Activated CD4-positive, CD25-positive, alpha-beta regulatory T cell treated with anti-CD3 and anti-CD28 coated beads, Interleukin-2, amount 50 U/mL, for 16 hours (primary cell): ENCODE measurements at regions not wholly inside any gene's neighbourhood (a gene's known extent, or its start where the extent isn't known, plus 50 kb on each side); places are given as distances from the start of the nearest gene placed in this dataset.
"Not testable (repeated sequence)": the region's sequence is repeated elsewhere in the genome, so short reads cannot be mapped to it uniquely, and the experiment has no call there.

ENCODE experiments used
- DNase-seq: peaks from one replicate; pipeline ENCODE4 v3.0.0-alpha.2; 2020; ENCODE audit warnings: low read depth, low spot score

DNA sequence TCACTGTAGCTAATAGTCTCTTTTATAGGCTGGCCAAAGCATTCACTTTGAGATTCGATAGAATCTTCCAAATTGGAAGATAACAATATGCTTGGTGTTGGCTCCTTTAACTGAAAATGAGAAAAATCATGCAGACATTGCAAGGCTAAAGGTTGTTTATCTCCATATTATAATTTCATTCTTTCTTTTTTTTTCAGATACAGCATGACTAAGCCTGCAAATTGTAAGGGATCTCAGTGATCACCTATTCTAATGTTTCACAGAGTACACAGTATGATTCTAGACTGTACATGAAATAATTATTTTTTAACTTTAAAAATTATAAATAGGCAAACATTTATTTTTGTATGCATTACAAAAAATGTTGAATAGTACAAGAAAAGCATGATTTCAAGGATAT is 451.7 kb upstream of the DDI1 start:
- DNase-seq = no peak

DNA sequence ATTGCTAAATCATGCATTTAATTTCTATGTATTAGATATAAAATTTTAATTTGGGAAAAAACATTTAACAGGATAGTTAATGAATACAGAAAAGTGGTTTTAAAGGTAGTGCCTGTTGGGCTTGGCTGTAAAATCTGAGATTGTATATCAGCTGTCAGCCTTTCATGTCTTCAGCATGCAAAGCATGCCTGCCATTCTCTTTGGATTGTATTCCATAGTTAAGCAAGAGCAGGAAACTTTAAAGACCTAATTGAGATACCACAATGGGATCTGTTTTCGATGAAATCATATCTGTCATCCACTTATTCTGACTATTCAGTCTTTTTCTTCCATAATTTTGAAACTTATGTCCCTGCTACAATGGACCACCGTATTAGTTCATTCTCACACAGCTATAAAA is 451.0 kb upstream of the DDI1 start:
- no peak for DNase-seq

GRCh38 chr11:103585911-103586310 is 450.5 kb upstream of the DDI1 start:
- no peak for DNase-seq

DNA sequence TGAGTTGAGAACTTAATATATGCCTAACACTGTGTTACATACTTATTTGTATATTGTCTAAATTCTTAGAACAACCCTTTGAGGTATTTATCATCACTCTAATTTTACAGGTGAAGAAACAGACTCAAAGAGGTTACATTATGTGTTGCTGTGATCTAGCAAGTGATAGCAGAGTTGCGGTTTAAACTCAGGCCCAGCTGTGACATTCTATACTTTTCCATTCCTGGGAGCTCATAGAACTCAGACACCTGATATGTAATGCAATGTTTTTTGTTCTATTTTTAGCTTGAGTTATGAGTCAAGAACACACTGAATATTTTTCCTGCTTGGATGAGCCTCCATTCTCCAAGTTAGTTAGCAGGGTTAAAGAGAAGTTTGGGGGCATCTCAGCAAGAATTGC is 449.7 kb upstream of the DDI1 start:
- no peak for DNase-seq

DNA sequence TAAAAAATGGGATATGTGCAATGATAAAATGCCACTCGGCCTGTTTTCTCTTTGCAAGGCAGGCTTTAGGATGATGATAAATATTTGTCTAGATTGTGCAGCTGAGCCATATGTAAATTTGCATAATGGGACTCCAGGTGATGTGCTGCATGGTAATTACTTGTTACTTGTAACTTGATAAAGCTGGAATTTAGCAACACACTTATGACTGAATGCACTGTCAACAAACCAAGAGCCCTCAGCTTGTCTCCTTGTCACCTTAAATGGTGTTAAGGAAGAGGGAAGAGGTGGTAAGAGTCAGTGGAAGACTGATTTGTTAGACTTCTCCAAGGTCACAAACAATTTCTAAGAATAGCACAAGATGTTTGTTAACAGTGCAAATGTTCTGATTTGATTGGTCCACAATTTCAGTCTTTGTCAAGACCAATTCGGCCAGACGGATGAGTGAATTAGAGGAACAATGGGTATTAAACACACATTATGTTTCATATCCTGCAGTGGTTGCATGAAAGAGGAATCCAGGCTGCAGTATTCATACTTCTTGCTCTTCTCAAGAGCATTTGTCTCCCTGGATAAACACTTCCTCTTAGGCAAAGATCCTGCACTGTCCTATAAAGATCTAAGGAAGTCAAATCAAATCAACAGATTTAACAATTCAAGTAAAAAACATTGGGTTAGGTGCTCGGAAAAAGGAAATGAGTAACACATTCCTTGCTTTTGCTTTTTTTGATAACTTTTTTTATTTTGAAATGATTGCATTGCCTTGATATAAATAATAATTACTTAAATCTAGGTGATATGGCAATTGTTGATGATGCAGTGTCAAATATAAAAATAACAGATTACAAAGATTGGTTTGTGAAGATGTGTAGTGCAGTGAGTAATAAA is 448.3 kb upstream of the DDI1 start:
- no peak for DNase-seq

DNA sequence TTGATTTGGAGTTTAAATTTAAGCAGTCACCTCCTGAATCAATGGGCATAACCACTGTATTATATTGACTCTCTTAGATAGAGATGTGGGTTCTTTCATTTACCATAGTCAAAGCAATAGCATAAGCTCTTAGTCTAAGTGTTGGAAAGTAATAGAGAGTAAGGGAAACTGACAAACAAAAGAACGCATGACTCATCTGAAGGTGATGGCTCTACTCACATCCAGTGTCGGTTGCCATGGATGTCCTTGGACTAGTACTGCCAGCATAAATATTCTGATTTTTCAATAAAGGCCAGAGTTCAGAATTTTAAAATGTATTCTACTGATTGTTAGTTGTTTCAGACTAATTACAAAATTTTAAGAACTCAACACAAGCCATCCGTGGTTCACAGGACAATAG is 444.9 kb upstream of the DDI1 start:
- no peak for DNase-seq

- DNase-seq = no peak
Observed at GRCh38 chr11:103594283-103594682, 442.2 kb upstream of the DDI1 start.

DNA sequence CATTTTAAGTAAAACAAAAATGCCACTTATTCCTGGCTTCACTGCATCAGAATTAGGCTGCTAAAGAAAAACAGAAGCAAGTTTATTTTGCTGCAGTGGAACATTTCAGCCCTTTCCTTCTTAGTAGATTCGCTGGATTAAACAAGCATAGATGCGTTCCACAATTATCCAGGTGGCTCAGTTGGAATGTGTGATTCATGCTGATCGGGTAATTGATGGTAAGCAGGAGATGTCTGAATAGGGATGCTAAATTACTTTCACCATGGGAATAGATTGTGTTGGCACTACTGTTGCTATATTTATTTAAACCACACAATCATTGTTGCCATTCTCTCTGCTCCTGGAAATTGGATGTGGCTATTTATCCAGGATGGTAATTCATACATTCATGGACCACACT is 440.1 kb upstream of the DDI1 start:
- no peak for DNase-seq

DNA sequence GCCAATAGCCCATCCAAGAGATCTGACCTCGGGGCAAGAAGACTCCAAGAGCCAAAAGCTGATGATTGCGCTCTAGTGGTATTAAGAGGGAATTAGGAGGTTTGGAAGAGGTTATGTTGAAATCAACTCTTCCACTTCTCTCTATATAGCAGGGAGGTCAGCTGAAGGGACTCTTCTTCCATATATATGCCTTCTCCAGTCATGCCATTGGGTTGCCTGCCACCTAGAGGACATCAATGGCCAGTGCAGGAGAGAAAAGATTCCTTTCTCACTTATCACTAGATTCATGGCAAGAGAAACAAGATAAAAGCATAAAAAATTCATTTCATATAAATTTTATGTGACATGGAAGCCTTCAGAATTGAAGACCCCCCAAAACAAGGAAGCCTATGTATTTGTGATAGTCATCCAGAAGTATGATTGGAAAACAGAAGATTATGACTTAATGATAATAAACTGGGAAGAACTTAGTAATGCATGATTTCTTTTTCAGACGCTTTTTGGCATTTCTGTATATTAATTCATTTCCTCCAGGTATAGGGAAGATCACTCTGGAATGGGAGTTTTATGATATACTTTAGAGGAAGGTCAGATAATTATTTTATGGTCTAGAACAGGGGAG is 435.1 kb upstream of the DDI1 start:
- no peak for DNase-seq

- DNase-seq = no peak
Observed at GRCh38 chr11:103602840-103603239, 433.6 kb upstream of the DDI1 start.

DNA sequence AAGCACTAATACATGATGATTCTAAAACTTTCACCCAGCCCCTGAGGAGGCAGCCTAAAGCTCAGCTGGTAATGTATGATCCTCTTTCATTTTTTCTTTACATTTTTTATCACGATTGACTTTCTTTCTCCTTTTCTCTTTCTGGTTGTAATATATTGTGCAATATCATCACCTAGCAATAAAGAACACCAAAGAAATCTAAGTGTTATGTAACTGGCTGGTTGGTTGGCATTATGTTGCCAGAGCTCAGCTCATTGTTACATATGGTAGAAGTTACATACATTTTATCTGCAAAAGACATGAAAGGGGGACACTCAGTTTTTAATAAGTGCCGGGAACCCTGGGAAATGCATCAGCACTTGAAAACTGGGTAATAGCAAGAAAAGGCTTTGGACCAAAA is 432.1 kb upstream of the DDI1 start:
- no peak for DNase-seq

- DNase-seq = no peak
Observed at GRCh38 chr11:103608566-103608965, 427.9 kb upstream of the DDI1 start.

DNA sequence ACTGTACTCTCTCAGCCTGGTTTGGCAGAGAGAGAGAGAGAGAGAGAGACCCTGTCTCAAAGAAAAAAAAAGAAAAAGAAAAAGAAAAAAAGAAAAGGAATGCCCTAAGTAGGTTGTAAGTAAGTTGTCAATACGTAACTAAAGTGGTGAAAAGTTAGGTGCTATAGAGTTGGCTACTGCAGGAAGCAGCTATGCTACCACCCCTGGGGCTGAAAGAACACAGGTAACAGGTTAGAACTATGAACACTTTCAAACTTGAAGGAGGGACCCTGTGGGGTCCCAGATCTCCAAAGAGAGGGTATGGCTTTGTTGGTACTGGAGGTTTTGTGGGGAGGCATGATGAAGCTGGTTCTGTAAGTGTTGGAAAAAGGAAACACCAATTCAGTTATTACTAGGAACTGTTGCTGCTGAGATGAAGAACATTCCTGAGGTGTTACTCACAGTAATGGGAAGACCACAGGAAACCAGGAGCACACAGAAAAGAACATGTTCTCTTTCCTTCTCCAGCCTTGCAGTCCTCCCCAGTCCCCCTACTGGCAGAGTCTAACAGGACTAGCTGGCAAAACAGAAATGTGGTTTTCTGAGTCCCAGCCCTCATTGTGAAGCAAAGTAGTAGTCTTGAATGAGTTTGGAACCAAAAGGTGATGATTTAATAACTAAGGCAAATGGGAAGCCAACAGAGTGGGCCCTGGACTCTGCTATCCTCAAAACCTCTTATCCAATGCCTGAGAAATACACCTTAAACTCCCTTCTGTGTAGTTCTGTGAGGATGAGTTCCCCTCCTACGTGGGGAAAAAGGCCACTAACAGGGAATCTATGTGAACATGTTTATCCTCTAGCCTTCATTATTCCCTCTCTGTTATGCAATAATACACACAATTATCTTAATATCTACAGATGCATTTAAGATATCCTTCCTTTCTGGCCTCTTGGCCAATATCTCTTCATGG is 427.0 kb upstream of the DDI1 start:
- no peak for DNase-seq

DNA sequence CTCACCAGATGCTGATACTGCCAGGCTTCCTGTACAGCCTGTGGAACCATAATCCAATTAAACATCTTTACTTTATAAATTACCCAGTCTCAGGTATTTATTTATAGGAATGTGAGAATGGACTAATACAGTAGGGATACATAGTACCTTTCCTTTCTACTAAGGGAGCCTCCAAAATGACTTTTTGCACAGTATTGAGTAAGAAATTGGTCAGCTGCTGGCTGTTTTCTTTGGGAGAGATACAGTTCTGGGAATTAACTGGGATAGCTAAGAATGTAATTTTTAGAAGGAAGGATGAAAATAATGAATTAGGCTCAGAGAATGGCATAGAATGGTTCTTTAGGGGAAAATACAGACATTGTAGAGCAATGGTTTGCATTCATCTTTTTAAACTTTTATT is 426.0 kb upstream of the DDI1 start:
- no peak for DNase-seq

- not testable (repeated sequence) for DNase-seq
Observed at GRCh38 chr11:103611526-103612260, 424.7 kb upstream of the DDI1 start.

- DNase-seq = not testable (repeated sequence)
Observed at GRCh38 chr11:103612451-103612850, 424.0 kb upstream of the DDI1 start.

- not testable (repeated sequence) for DNase-seq
Observed at GRCh38 chr11:103616586-103616985, 419.9 kb upstream of the DDI1 start.

- DNase-seq = no peak
Observed at GRCh38 chr11:103618528-103618927, 417.9 kb upstream of the DDI1 start.

GRCh38 chr11:103619480-103619879 is 417.0 kb upstream of the DDI1 start:
- DNase-seq = no peak

- DNase-seq = no peak
Observed at GRCh38 chr11:103619938-103620337, 416.5 kb upstream of the DDI1 start.

DNA sequence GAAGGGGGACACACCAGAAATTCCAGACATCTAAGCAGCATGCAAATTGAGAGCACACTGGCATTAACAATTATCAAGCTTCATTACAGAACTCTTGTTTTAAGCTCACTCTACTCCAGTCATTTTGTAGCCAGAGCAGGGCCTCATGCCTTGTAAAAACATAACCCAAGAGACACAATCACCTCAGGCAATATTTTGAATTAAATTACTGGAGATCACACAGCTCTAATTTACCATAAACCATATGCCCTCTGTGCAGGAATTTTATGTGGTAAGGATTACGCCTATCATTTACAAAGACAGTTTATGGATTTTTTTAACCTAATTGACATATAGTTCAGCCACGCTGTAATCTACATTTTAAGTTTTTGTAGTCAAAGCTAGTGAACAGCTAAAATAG is 414.1 kb upstream of the DDI1 start:
- no peak for DNase-seq
